ENCODE measurements at regions not wholly inside any gene's neighbourhood (a gene's known extent, or its start where the extent isn't known, plus 50 kb on each side); places are given as distances from the start of the nearest gene placed in this dataset.
"Not testable (repeated sequence)": the region's sequence is repeated elsewhere in the genome, so short reads cannot be mapped to it uniquely, and the experiment has no call there.

DNA sequence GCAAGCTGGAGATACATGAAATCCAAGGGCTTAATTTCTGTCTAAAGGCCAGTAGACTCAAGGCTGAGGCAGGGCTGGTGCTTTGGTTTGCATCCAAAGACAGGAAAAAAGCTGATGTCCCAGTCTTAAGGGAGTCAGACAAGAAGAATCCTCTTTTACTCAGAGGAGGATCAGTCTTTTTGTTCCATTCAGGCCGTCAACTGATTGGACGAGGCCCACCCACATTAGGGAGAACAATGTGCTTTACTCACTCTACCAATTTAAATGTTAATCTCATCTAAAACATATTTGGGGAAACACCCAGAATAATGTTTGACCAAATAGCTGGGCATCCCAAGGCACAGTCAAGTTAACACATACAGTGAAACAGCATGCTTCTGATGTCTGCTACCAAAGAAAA is 388.5 kb upstream of the CHRM2 start:
- no peaks in the 10 kb centered on the region for H3K36me3 Mint-ChIP-seq (ENCODE audit: insufficient read depth)
- H3K9me3 Mint-ChIP-seq, result peaks cover 20% of the 10 kb centered on the region
- H3K4me1 Mint-ChIP-seq (ENCODE audit: low read depth), result no peaks in the 10 kb centered on the region
- ATAC-seq (no peak), DNase-seq (no peak)
- no peaks in the 10 kb centered on the region for H3K27me3 Mint-ChIP-seq (ENCODE audit: low read depth)
- no peak overlapping the region for H3K4me3 Mint-ChIP-seq

GRCh38 chr7:136470179-136470578 is 398.3 kb upstream of the CHRM2 start:
- no peak for DNase-seq
- Mint-ChIP-seq H3K9me3 (peaks cover 28% of the 10 kb centered on the region), H3K4me3 (no peak overlapping the region), H3K36me3 (ENCODE audit: insufficient read depth) (no peaks in the 10 kb centered on the region), H3K4me1 (ENCODE audit: low read depth) (no peaks in the 10 kb centered on the region), H3K27me3 (ENCODE audit: low read depth) (no peaks in the 10 kb centered on the region)
- ATAC-seq, result no peak

DNA sequence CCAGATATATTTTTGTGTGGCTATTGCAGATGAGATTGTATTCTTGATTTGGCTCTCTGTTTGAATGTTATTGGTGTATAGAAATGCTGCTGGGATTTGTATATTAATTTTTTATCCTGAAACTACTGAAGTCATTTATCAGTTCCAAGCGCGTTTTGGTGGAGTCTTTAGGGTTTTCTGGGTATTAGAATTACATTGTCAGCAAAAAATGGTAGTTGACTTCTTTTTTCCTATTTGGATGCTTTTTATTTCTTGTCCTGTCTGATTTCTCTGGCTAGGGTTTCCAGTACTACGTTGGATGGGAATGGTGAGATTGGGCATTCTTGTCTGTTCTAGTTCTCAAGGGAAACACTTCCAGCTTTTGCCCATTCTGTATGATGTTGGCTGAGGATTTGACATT is 415.5 kb upstream of the CHRM2 start:
- no peak overlapping the region for H3K4me3 Mint-ChIP-seq
- no peaks in the 10 kb centered on the region for H3K36me3 Mint-ChIP-seq (ENCODE audit: insufficient read depth)
- H3K27me3 Mint-ChIP-seq (ENCODE audit: low read depth), result no peaks in the 10 kb centered on the region
- H3K9me3 Mint-ChIP-seq, result peaks cover 19% of the 10 kb centered on the region
- ATAC-seq (no peak), DNase-seq (no peak)
- H3K4me1 Mint-ChIP-seq (ENCODE audit: low read depth), result no peaks in the 10 kb centered on the region

- no peak for DNase-seq
- Mint-ChIP-seq H3K4me1 (ENCODE audit: low read depth) (no peaks in the 10 kb centered on the region), H3K9me3 (peaks cover 12% of the 10 kb centered on the region)
These were observed 421.7 kb upstream of the CHRM2 start for GRCh38 chr7:136446751-136447150.

DNA sequence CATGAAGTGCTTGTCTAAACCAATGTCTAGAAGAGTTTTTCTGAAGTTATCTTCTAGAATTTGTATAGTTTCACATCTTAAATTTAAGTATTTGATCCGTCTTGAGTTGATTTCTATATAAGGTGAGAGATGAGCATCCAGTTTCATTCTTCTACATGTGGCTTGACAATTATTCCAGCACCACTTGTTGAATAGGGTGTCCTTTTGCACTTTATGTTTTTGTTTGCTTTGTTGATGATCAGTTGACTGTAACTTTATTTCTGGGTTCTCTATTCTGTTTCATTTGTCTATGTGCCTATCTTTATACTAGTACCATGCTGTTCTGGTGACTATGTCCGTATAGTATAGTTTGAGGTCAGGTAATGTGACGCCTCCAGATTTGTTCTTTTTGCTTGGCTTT is 426.6 kb upstream of the CHRM2 start:
- no peaks in the 10 kb centered on the region for H3K27me3 Mint-ChIP-seq (ENCODE audit: low read depth)
- DNase-seq (no peak), ATAC-seq (no peak)

More at GRCh38 chr7:136446751-136447150, 421.7 kb upstream of the CHRM2 start:
- ATAC-seq, result no peak
- no peaks in the 10 kb centered on the region for H3K27me3 Mint-ChIP-seq (ENCODE audit: low read depth)
- no peaks in the 10 kb centered on the region for H3K36me3 Mint-ChIP-seq (ENCODE audit: insufficient read depth)
- no peak overlapping the region for H3K4me3 Mint-ChIP-seq

GRCh38 chr7:136431736-136432135 is 436.7 kb upstream of the CHRM2 start:
- not testable (repeated sequence) for H3K36me3 Mint-ChIP-seq (ENCODE audit: insufficient read depth); H3K27me3 Mint-ChIP-seq (ENCODE audit: low read depth); H3K9me3 Mint-ChIP-seq; ATAC-seq; DNase-seq; H3K4me3 Mint-ChIP-seq; H3K4me1 Mint-ChIP-seq (ENCODE audit: low read depth)

More for the DNA sequence above, 426.6 kb upstream of the CHRM2 start:
- Mint-ChIP-seq H3K36me3 (ENCODE audit: insufficient read depth) (no peaks in the 10 kb centered on the region), H3K4me1 (ENCODE audit: low read depth) (no peaks in the 10 kb centered on the region), H3K9me3 (peaks cover 13% of the 10 kb centered on the region), H3K4me3 (no peak overlapping the region)

GRCh38 chr7:136424058-136424457 is 444.4 kb upstream of the CHRM2 start:
- no peak for ATAC-seq
- Mint-ChIP-seq H3K4me1 (ENCODE audit: low read depth) (no peaks in the 10 kb centered on the region), H3K9me3 (peaks cover 14% of the 10 kb centered on the region), H3K4me3 (no peak overlapping the region), H3K27me3 (ENCODE audit: low read depth) (no peaks in the 10 kb centered on the region), H3K36me3 (ENCODE audit: insufficient read depth) (no peaks in the 10 kb centered on the region)
- DNase-seq, result no peak

GRCh38 chr7:136419740-136420139 is 442.6 kb upstream of the MTPN start:
- ATAC-seq; H3K36me3 Mint-ChIP-seq (ENCODE audit: insufficient read depth); H3K4me1 Mint-ChIP-seq (ENCODE audit: low read depth); H3K27me3 Mint-ChIP-seq (ENCODE audit: low read depth); DNase-seq; H3K4me3 Mint-ChIP-seq: not testable (repeated sequence)
- peaks cover 14% of the 10 kb centered on the region for H3K9me3 Mint-ChIP-seq

- DNase-seq (no peak), ATAC-seq (no peak)
- Mint-ChIP-seq H3K4me1 (ENCODE audit: low read depth) (no peaks in the 10 kb centered on the region), H3K9me3 (no peaks in the 10 kb centered on the region), H3K36me3 (ENCODE audit: insufficient read depth) (no peaks in the 10 kb centered on the region), H3K27me3 (ENCODE audit: low read depth) (no peaks in the 10 kb centered on the region), H3K4me3 (no peak overlapping the region)
These were observed 435.8 kb upstream of the MTPN start for GRCh38 chr7:136412952-136413351.

GRCh38 chr7:136405931-136406777 is 429.0 kb upstream of the MTPN start:
- no peak overlapping the region for H3K4me3 Mint-ChIP-seq
- DNase-seq, result no peak
- no peak for ATAC-seq
- peaks cover 4% of the 10 kb centered on the region for H3K4me1 Mint-ChIP-seq (ENCODE audit: low read depth)
- no peaks in the 10 kb centered on the region for H3K9me3 Mint-ChIP-seq
- H3K27me3 Mint-ChIP-seq (ENCODE audit: low read depth), result peaks cover 4% of the 10 kb centered on the region
- no peaks in the 10 kb centered on the region for H3K36me3 Mint-ChIP-seq (ENCODE audit: insufficient read depth)

GRCh38 chr7:136403591-136403990 is 426.4 kb upstream of the MTPN start:
- Mint-ChIP-seq H3K4me3 (no peak overlapping the region), H3K4me1 (ENCODE audit: low read depth) (peaks cover 4% of the 10 kb centered on the region), H3K36me3 (ENCODE audit: insufficient read depth) (no peaks in the 10 kb centered on the region), H3K9me3 (no peaks in the 10 kb centered on the region), H3K27me3 (ENCODE audit: low read depth) (peaks cover 4% of the 10 kb centered on the region)
- no peak for DNase-seq
- ATAC-seq, result no peak

- no peak for ATAC-seq
- Mint-ChIP-seq H3K36me3 (ENCODE audit: insufficient read depth) (no peaks in the 10 kb centered on the region), H3K4me3 (no peak overlapping the region), H3K4me1 (ENCODE audit: low read depth) (no peaks in the 10 kb centered on the region), H3K27me3 (ENCODE audit: low read depth) (peaks cover 4% of the 10 kb centered on the region), H3K9me3 (no peaks in the 10 kb centered on the region)
- no peak for DNase-seq
These were observed 423.7 kb upstream of the MTPN start for GRCh38 chr7:136400877-136401276.

DNA sequence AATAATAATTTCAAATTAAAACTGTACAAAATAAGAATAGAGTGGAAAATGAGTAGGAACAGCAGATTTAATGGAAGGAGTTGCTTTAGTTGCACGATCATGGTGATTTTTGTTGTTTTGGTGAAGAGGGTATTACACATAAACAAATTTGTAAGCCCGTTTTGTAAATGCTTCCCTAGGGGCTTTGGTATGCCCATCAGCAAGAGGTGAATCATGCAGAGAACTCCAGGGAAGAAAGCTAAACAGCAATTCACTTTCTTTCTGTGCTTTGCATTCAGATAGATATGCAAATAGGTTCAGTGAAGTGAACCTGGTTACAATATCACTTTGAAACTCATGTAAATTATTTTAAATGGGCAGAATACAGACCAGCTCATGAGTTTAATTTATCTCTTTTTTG is 422.2 kb upstream of the MTPN start:
- H3K9me3 Mint-ChIP-seq, result no peaks in the 10 kb centered on the region
- DNase-seq (no peak), ATAC-seq (no peak)
- H3K4me1 Mint-ChIP-seq (ENCODE audit: low read depth), result no peaks in the 10 kb centered on the region
- H3K27me3 Mint-ChIP-seq (ENCODE audit: low read depth), result peaks cover under 1% of the 10 kb centered on the region
- H3K4me3 Mint-ChIP-seq, result no peak overlapping the region
- H3K36me3 Mint-ChIP-seq (ENCODE audit: insufficient read depth), result no peaks in the 10 kb centered on the region

DNA sequence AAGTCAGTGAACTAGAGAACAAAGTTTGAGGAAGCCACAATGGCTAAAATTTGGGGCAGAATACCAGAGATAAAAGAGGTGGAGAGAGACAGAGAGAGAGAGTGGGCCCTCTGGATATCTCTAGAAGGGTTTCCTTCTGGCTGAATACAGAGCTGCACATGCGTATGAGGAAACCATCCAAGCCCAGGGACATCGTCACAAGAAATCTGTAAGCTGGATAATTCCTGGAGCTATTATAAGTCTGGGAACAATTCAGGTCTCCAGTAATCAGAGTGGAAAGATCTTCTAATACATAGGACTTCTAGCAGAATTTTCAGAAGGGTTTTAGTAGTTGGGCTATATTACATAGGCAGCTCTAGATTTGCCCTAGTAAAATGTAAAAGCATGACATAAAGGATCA is 415.7 kb upstream of the MTPN start:
- no peak for ATAC-seq
- no peak for DNase-seq
- Mint-ChIP-seq H3K4me3 (no peak overlapping the region), H3K36me3 (ENCODE audit: insufficient read depth) (no peaks in the 10 kb centered on the region), H3K9me3 (no peaks in the 10 kb centered on the region), H3K27me3 (ENCODE audit: low read depth) (no peaks in the 10 kb centered on the region), H3K4me1 (ENCODE audit: low read depth) (no peaks in the 10 kb centered on the region)

DNA sequence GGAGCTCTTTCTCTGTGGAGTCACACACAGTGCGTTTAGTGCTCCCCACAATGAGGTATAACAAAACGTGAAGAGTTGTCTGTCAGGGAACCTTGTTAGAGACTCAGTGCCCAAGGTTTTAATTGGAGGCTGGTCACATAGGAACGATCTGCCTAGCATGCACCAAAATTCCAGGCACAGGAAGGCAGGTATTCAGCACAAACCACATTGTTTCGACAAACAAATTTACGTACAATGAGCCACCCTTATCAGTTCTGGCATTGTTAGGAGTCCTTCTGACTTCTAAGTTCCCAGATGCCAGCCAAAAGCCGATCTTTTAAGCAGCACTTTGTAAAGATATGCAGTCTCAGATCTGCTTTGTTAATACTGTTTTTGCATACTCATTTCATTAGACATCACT is 414.2 kb upstream of the MTPN start:
- Mint-ChIP-seq H3K4me3 (no peak overlapping the region), H3K4me1 (ENCODE audit: low read depth) (no peaks in the 10 kb centered on the region), H3K9me3 (no peaks in the 10 kb centered on the region), H3K27me3 (ENCODE audit: low read depth) (no peaks in the 10 kb centered on the region), H3K36me3 (ENCODE audit: insufficient read depth) (no peaks in the 10 kb centered on the region)
- DNase-seq (no peak), ATAC-seq (no peak)

Measured in activated T-cell treated with anti-CD3 and anti-CD28 coated beads, Interleukin-2, amount 50 U/mL, for 4 hours (primary cell).